NAMALWA (cell line): ENCODE measurements at regions not wholly inside any gene's neighbourhood (a gene's known extent, or its start where the extent isn't known, plus 50 kb on each side); places are given as distances from the start of the nearest gene placed in this dataset.

Experiments
- DNase-seq: peaks from one replicate; pipeline ENCODE4 v3.0.0-alpha.2; 2015; ENCODE audit warnings: low spot score

DNA sequence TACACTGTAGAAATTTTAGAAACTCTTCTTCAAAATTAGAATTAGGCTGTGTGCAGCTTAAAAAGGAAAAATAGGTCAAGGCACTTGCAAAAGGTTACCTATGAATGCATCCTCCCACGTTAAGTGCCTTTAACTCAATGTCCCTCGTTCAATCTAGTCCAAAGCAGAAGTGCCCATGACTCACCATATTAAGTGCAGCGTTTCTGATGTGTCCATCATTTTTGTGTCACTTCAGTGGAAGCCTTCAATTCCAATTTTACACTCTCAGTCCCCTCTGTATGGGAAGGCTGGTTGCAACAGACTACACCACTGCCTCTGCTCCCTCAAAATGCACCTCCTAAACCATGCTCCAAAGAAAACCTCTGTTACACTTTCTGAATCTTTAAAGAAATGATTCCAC lies 53.4 kb downstream of the FOXB1 start:
- no peak for DNase-seq

DNA sequence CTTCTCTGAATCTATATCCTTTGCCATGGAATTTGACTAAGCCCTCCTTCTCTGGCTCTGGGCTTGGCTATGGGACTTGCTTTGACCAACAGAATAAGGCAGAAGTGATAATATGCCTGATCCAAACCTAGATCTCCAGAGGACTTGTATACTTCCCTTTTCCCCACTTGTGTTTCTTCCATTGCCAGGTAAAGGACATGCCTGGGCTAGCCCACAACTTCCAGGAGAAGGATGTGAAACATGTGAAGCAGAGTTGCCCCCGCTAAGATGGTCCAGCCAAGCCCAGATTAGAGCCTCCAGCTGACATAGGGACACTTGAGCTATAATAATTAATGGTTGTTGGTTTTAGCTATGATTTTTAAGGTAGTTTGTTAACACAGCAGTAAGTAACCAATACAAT lies 55.1 kb downstream of the FOXB1 start:
- DNase-seq: no peak

DNA sequence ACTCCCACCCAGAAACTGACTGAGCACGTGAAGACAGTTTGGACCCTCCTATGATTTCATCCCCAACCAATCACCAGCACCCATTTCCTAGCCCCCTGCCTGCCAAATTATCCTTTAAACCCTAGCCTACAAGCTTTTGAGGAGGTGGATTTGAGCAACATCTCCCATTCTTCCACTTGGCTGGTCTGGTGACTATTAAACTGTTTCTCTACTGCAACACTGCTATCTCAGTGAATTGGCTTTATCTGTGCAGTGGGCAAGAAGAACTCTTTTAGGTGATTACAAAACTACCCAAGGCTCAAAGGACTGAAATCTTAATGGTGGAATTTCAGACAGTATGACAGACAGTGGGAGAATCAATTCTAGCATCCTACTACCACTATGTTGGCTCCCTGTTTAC lies 57.6 kb downstream of the FOXB1 start:
- no peak for DNase-seq

DNA sequence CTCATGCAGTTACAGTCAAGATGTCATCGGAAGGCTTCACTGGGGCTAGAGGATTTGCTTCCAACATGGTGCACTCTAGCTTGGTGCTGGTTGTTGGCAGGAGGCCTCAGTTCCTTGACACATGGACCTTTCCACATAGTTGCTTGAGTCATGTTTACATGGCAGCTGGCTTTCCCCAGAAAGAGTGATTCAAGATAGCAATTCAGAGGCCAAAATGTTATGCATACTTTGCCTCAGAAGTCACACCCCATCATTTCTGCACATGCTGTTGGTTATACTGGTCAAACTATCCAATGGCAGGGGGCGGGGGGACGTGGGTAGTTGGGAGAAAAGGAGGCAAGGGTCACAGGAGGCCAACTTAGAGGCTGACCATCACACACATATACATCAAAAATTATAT lies 58.7 kb downstream of the FOXB1 start:
- no peak for DNase-seq

DNA sequence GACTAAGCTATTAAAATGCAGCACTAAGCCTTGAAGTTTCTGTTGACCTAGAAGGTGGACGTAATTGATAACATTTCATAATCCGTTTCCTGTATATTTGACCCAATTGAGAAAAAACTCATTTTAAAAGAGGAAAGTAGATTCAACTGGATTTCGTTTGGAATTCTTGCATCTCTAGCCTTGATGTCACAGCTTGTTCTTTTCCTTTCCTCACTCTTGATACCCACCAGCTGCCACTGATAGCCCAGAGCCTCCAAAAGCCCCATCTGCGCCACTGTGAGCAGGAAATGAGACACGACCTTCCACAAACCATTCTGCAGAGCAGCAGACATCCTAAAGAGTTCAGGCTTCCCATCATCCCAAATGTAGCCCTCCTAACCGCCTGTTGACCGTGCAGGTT lies 61.8 kb downstream of the FOXB1 start:
- DNase-seq: no peak

DNA sequence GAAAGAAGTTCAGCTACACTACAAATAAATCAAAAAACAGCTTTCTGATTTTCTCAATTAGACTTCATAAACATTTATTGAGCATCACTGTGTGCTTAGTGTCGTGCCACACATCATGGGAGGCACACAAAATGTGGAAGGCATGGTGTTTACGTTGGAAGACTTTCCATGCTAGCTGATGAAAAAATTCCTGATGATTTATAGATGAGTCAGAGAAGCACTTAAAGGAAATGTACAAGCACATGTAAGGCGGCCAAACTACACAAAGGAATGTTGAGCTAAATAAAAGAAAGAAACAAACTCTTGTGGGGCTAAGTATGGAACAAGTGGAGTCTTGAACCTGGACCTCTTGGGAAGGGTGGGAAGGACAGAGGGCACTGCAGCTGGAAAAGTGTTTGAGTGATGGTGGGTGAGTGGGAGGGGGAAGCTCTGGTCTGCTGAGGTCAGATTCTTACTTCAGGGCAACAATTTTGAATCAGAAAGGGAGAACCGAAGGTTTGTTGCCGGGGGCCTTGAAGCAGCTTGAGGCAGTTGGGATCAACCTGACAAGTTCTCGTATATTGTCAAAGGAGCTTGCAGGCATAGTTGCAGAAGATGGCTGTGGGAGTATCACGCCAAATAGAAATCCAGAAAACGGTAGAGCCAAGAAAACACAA lies 66.9 kb downstream of the FOXB1 start:
- DNase-seq: no peak

DNA sequence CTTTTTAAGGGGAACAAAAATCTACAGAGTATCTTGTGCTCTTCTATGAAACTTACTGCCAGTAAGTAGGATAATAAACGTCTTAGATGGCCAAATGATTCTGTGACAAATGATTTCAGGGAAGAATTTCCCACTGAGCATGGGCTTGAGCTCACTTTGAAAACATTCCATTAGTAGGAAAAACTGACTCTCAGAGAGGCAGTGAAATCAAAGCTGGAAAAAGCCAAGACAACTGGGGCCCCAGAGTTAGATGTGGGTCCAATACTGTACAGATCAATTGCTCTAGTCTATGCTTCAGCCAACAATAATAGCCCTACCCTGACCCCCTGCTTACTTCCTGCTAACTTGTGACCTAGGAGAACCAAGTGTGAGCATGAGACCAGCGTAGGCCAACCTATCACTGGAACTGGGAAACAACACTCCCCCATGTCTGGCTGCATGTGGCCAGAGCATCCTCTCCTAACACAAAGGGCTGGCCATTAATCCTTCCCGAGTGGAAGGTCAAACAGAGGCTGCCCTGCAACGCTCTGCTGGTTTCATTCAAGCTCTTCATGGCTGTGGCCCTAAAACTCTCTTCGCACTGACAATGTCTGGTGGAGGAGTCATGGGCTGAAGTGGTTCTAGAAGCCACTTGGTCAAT lies 68.8 kb downstream of the FOXB1 start:
- DNase-seq: no peak

DNA sequence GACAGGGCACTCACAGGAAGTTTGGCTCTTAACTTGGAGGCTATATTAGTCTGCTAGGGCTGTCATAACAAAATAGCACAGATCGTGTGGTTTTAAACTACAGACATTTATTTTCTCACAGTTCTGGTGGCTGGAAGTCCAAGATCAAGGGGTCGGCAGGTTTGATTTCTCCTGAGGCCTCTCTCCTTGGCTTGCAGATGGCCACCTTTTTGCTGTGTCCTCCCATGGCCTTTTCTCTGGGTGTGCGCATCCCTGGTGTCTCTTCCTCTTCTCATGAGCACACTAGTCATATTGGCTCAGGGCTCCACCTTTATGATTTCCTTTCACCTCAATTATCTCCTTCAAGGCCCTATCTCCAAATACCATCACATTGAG lies 69.3 kb downstream of the FOXB1 start:
- DNase-seq: no peak

DNA sequence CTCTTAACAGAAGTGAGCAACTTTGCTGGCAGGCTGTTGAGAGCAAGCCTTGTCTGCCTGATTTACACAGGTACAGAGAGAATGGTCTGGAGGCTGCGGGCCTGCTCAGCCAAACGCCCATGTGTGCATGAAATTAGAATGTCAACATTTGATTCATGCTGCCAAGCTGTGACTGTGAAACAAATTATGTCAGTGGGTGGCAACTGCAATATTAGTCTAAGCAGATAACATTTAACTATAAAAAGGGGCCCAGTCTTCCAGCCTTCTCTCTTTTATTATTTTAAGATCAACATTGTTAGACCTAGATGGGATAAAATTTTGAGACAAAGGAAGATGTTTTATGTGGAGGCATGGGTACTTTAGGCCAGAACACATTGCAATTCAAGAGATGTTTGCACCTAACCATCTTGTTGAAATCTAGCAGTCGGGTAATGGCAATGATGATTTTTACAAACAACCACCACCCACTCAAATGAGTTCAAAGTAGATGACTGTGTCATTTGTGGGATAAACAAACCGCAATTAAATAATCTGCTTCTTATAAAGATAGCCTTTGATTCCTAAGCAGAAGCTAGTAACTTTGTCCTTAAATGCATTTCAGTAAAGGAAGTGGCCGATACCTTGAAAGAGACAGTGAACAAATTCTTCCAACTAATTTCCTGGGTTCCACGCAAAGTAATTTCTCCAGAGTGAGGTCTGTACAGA lies 70.2 kb downstream of the FOXB1 start:
- DNase-seq: no peak

DNA sequence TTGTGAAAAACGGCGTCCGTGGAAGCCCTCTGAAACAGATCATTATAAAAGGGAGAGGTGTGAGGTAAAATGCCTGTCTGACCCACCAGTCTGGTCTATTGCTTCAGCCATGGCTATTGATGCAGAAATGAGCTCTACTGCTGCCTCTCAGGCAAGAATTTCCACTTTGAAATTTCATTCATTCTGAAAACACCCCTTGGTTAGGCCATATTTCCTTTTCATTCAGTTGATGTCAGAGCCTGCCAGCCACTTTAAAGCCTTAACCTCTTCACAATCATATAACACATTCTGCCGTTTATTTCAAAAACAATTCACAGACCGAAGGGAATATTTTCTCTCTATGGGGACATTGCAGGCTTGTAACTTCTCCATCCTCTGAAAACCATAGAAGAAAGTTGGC lies 71.9 kb downstream of the FOXB1 start:
- DNase-seq: no peak

DNA sequence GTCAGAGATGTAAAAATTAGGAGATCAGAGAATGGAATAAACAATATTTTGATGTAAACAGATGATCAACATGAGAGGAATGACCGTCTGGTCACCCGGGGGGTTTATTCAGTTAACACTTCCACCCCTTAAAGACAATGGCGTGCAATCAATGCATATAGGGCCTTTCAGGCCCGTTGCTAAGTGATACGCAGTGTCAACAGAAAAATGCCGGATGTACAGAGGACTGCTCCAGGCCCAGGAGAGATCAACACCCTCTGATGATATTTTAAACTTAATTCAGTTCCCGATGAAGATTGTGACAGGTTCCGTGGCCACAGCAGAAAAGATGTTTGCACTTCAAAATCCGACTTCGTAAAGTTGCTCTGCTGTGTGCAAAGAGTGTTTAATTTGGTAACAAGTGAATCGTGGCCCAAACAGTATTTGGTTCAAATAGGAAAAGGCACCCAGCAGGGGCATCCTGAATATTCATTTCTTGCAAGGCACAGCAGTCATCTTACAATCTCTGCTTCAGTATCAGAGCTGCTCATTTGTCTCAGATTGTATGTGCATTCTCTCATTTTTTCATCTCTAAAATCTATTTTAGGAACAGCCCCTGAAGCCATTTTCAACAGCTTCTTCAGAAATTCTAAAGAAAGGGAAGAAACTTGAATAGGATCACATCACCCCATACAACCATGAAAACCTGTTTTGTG lies 72.6 kb downstream of the FOXB1 start:
- no peak for DNase-seq

DNA sequence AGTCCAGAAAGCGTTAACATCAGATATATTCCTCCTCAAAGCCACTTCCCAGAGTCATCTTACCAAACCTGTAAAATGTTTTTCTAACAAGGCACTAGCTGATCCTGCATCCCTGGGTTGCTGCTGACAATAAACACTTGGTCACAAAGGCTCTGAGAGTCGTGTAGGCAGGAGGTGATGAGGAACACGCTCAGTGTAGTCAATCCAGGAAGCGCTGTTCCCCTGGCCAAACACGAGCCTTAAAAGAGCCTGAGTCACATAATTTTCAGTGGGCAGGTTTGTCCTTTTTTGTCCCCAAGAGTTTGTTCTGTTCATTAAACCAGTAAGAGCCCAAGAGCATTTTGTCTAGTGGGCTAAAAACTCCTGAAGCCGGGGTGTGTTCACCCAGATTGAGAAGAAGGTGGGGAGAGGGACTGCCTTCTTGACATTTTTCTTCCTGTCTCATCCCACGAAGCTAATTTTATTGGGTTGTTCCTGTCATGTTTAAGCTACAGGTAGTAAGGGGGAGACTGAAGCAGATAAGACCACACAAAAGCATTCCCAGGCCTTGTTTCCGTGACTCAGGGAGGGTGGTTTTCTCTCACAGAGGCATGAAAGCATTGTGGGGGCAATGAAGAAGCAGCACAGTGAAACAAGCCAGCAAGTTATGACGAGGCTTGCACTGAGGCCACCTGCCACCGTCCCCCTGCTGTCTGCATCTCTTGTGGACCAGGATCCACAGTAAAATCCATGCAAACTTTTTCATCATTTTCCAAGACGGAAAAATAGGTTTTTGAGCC lies 73.7 kb downstream of the FOXB1 start:
- no peak for DNase-seq

DNA sequence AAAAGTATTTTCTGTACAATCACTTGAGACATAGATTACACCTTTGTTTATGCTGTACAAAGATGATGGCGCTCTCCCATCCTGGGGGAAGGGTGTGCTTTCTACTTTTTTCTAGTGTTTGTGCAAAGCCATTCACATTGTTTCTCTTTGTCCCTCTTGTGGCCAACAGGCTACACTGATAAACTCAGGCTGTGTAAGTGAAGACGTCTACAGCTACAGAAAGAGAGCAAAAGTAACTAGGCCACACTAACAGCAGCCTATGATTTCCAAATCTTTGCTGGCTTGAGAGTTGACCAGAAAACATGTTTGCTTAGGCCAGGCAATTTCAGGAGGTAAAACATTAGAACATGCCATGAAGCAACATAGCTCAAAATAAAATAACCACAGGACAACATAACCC lies 75.1 kb downstream of the FOXB1 start:
- DNase-seq: peak; percentile 19

DNA sequence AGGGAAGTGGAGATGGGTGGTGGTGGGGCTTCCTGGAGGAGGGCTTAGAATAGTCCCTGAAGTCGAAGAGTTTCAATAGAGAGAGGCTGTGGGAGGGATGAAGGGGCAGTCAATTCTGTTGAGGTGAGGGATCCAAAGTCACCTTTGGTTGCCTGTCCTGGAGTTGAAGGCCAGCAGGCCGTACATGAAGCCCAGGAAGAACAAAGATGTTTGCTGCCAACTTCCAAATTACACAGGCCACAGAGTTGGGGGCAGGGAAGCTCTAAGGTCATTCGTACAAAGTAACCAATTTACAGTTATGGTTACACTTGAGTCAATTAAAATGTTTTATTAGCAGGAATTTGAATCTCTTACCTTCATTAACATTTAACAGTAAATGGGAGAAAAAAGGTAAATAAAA lies 77.9 kb downstream of the FOXB1 start:
- DNase-seq: no peak

DNA sequence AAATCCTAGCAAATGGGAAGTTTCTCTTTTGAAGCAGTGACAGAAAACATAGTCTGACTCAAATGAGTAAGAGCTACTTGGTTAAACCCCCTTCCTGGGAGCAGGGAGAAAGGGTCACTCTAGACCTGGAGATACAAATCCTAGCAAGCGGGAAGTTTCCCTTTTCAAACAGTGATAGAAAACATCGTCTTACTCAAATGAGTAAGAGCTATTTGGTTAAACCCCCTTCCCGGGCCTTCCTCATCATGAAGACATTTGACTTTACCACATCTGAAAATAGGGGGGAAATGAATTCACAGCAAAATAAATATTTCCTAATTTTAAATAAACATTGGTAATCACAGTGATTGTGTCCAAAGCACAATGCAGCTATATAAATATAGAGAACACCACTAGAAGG lies 79.2 kb downstream of the FOXB1 start:
- DNase-seq: no peak

DNA sequence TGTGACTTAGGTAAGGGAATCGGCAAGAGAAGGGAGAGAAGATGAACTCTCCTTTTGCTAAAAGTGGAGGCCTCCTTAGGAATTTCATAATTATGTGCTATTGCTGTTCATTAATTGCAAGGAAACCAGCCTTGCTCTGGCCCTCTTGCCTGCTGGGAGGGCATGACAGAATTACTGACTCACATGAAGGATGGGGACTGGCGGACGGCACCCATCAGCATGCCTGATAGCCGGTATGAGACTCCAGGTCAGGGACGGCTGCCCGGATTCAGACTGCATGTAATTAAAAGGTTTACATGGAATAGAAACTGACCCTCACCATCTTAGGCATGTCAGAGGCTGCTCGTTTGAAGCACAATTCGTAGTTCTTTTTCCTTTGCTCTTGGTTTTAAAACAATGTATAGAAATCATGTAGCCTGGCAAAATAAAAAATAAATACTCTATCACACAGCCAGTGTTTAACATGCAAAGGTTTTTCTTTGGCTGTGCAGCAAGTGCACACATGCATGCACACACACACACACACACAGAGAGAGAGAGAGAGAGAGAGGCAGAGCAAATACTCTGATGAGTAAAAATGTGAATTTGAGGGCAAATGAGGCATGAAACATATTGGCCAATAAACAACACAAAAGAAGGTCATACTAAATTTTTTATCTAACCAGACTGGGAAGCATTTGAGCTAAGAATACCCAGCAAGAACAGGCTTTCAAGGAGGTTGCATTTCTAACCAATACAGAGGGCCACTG lies 82.7 kb downstream of the FOXB1 start:
- no peak for DNase-seq

DNA sequence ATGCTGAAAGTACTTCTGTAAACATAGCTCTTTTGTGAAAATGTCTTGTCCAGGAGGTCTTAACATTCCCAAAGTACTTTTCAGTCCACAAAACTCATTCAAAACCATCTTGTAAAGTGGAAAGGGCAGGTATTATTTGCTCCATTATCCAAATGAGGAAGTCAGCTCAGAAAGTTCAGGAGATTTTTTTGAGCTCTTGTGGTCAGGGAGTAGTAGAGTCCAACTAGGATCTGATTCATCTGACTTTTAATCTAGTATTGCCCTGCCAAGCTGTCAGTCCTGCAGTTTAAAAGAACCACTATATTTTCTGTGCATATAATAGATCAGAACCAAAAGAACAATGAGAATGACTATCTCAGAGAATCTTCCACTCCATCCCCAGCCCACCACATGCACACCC lies 83.5 kb downstream of the FOXB1 start:
- no peak for DNase-seq

DNA sequence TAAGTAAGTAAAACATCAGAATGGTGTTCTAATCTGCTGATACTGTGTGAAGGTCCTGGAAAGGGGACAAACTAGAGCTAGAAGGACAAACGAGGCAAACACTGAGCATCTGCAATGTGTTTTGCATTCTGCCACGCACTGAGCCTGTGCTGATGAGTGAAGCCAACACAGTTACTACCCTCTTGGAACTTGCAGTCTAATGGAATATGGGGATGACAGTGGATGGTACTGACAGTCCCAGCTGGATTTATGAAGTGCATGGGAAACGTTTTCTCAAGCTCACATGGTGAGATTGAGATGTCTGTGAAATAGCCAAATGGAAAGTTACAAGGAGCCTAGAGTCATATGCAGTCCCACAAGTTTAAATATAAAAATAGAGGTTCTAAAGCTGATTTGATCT lies 86.6 kb downstream of the FOXB1 start:
- DNase-seq: no peak

DNA sequence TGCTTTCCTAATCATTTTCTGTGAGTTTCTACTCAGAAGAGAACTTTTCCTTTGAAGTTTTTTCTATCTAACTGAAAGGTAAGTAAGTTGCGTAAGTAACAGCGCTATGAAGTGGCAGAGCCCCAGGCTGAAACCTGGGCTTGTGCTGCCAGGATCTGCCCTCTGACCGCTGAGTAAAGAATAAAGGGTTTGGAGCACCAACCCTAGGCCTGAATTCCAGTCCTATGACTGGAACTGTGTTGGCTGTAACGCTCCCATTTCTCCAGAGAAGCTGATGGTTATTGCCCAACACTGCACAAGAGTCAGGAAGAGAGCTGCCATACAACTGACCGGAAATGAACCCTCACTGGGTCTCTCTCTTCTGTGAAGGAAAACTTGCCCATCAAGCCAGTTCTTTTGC lies 87.0 kb downstream of the FOXB1 start:
- DNase-seq: no peak

DNA sequence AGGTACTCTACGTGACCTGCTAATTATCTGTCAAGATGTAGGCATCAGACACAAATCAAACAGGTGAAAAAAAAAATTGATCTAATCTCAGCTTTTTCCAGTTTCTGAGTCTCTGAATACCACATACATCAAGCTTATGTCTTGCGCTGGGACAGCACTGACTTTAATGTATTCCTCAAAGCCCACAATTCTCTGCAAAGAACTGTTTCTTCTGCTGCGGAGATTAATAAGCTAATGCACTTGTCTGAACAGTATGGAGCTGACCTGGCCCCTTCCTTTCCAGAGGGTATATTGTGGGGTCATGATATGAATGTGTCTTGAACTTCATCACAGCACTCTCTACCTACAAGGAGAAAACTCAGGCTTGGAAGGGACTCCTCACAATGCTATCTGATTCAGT lies 87.8 kb downstream of the FOXB1 start:
- DNase-seq: no peak

DNA sequence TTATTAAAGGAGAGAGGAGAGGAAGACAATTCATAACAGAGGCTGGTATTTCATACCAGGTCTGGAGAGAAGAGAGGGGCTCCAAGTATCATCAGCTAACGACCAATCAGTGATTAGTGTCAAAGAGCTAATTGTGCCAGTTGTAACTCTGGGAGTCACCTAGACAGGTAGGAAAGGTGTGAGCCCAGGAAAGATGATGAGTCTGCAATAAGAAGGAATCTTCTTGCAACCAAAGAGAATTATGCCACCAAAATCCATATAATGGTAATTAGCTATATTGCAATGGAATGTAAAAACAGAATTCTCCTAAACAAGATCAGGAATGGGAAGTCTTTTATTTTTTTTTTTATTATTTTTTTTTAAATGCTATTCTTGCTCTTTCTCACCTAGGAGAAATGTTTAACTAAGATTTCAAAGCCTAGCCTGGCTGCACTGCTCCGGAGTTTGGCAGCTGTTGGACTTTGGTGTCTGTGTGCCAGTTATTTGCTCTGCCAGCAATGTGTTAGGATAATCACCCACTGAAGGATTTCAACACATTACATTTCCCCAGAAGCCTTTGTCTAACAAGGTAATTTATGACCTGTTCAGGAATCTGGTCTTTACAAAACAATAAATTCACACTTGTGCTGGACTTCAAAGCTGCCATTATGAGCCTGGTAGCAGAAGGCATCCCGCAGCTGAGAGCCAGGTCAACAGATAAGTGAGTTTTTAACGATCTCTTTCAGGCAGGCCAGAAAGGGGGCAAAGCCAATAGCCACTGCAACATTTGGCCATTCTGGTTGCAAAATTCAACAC lies 89.4 kb downstream of the FOXB1 start:
- DNase-seq: no peak
